ENCODE measurements at regions not wholly inside any gene's neighbourhood (a gene's known extent, or its start where the extent isn't known, plus 50 kb on each side); places are given as distances from the start of the nearest gene placed in this dataset.

- BruUV-seq (replicated peaks), result no TSS peak
- no peak for DNase-seq (ENCODE audit: low spot score)
- Histone ChIP-seq H3K4me2 (ENCODE audit: low read length) (no peak overlapping the region), H2AFZ (ENCODE audit: low read length) (no peak overlapping the region), H3K9me3 (ENCODE audit: low read length) (no peaks in the 10 kb centered on the region), H3K4me3 (ENCODE audit: low read depth, low read length, poor library complexity, severe bottlenecking) (no peak overlapping the region), H3K79me2 (ENCODE audit: insufficient read depth, low read depth, low read length) (no peaks in the 10 kb centered on the region), H3K36me3 (ENCODE audit: insufficient read depth, low read length) (no peaks in the 10 kb centered on the region), H3K9me2 (ENCODE audit: insufficient read depth, low read length) (no peaks in the 10 kb centered on the region), H3K27ac (ENCODE audit: low read depth, low read length, poor library complexity, severe bottlenecking) (no peak overlapping the region), H3K4me1 (ENCODE audit: insufficient read depth, low read length, poor library complexity, severe bottlenecking) (no peaks in the 10 kb centered on the region), H4K20me1 (ENCODE audit: insufficient read depth, low read length) (no peaks in the 10 kb centered on the region)
- intact Hi-C loops (cut with micrococcal nuclease; ENCODE audit: unreplicated experiment), result no loop called here
- CTCF ChIA-PET (ENCODE audit: unreplicated experiment), result no interaction called here
- POLR2A ChIA-PET, result no interaction called here
- TF ChIP-seq CTCF (conservative IDR thresholded peaks at IDR 0.05; ENCODE audit: low read length) (no peak), EZH2phosphoT487 (IDR thresholded peaks at IDR 0.05; ENCODE audit: borderline replicate concordance, low read depth, low read length) (no peak)
Measured at GRCh38 chr4:177033135-177033534, 240.4 kb upstream of the VEGFC start.

- TF ChIP-seq CTCF (conservative IDR thresholded peaks at IDR 0.05; ENCODE audit: low read length) (no peak), EZH2phosphoT487 (IDR thresholded peaks at IDR 0.05; ENCODE audit: borderline replicate concordance, low read depth, low read length) (no peak)
- Histone ChIP-seq H3K4me3 (ENCODE audit: low read depth, low read length, poor library complexity, severe bottlenecking) (no peak overlapping the region), H3K9me2 (ENCODE audit: insufficient read depth, low read length) (no peaks in the 10 kb centered on the region), H3K9me3 (ENCODE audit: low read length) (no peaks in the 10 kb centered on the region), H3K79me2 (ENCODE audit: insufficient read depth, low read depth, low read length) (no peaks in the 10 kb centered on the region), H3K36me3 (ENCODE audit: insufficient read depth, low read length) (no peaks in the 10 kb centered on the region), H3K4me1 (ENCODE audit: insufficient read depth, low read length, poor library complexity, severe bottlenecking) (no peaks in the 10 kb centered on the region), H2AFZ (ENCODE audit: low read length) (no peak overlapping the region), H3K27ac (ENCODE audit: low read depth, low read length, poor library complexity, severe bottlenecking) (no peak overlapping the region), H3K4me2 (ENCODE audit: low read length) (no peak overlapping the region), H4K20me1 (ENCODE audit: insufficient read depth, low read length) (no peaks in the 10 kb centered on the region)
- no peak for DNase-seq (ENCODE audit: low spot score)
- ChIA-PET CTCF (ENCODE audit: unreplicated experiment) (no interaction called here), POLR2A (interaction anchor here (0.8 kb wide), 1 partner anchor 46 kb away, joined by 6 read pairs; no protein-coding TSS in a partner anchor)
- intact Hi-C loops (cut with micrococcal nuclease; ENCODE audit: unreplicated experiment), result no loop called here
- no TSS peak for BruUV-seq (replicated peaks)
Measured at GRCh38 chr4:177033632-177034031, 240.9 kb upstream of the VEGFC start.

GRCh38 chr4:177041356-177041755 is 248.6 kb upstream of the VEGFC start:
- Histone ChIP-seq H3K9me3 (ENCODE audit: low read length) (no peaks in the 10 kb centered on the region), H3K9me2 (ENCODE audit: insufficient read depth, low read length) (no peaks in the 10 kb centered on the region), H3K36me3 (ENCODE audit: insufficient read depth, low read length) (no peaks in the 10 kb centered on the region), H3K4me2 (ENCODE audit: low read length) (no peak overlapping the region), H4K20me1 (ENCODE audit: insufficient read depth, low read length) (no peaks in the 10 kb centered on the region), H2AFZ (ENCODE audit: low read length) (no peak overlapping the region), H3K27ac (ENCODE audit: low read depth, low read length, poor library complexity, severe bottlenecking) (no peak overlapping the region), H3K4me1 (ENCODE audit: insufficient read depth, low read length, poor library complexity, severe bottlenecking) (no peaks in the 10 kb centered on the region), H3K4me3 (ENCODE audit: low read depth, low read length, poor library complexity, severe bottlenecking) (no peak overlapping the region), H3K79me2 (ENCODE audit: insufficient read depth, low read depth, low read length) (no peaks in the 10 kb centered on the region)
- intact Hi-C loops (cut with micrococcal nuclease; ENCODE audit: unreplicated experiment), result no loop called here
- POLR2A ChIA-PET, result no interaction called here
- DNase-seq (ENCODE audit: low spot score), result no peak
- CTCF ChIA-PET (ENCODE audit: unreplicated experiment), result no interaction called here
- TF ChIP-seq CTCF (conservative IDR thresholded peaks at IDR 0.05; ENCODE audit: low read length) (no peak), EZH2phosphoT487 (IDR thresholded peaks at IDR 0.05; ENCODE audit: borderline replicate concordance, low read depth, low read length) (no peak)
- no TSS peak for BruUV-seq (replicated peaks)
